H1 (cell line): ENCODE measurements at regions not wholly inside any gene's neighbourhood (a gene's known extent, or its start where the extent isn't known, plus 50 kb on each side); places are given as distances from the start of the nearest gene placed in this dataset.

ENCODE experiments used
- CEBPB ChIP-seq: IDR thresholded peaks from 2 replicates; pipeline ENCODE4 v1.6.1; 2012; ENCODE audit warnings: low read depth, low read length
- EZH2 ChIP-seq: fragments of 200-600 bp; sonication (generic); IDR thresholded peaks from 2 replicates; pipeline ENCODE4 v1.7.1; 2012; ENCODE audit warnings: low read depth, mild to moderate bottlenecking, moderate library complexity, low read length, inconsistent platforms; ENCODE audit not compliant: severe bottlenecking
- JUND ChIP-seq: IDR thresholded peaks from 2 replicates; pipeline ENCODE4 v1.6.1; 2011; ENCODE audit warnings: mild to moderate bottlenecking, improper control_type of control experiment, low read length
- MAFK ChIP-seq: IDR thresholded peaks from 2 replicates; pipeline ENCODE4 v1.6.1; 2012; ENCODE audit warnings: low read depth, mild to moderate bottlenecking, improper control_type of control experiment, low read length
- NRF1 ChIP-seq: IDR thresholded peaks from 2 replicates; pipeline ENCODE4 v1.6.1; 2011; ENCODE audit warnings: mild to moderate bottlenecking, low read depth, low read length, improper control_type of control experiment
- POLR2A ChIP-seq, 2 experiments: IDR thresholded peaks; 1 replicate in 1 of 2; 2 replicates in 1 of 2; pipeline ENCODE4 v1.6.1; 2011; ENCODE audit warnings: low read depth in 2 of 2, low read length in 2 of 2, mild to moderate bottlenecking in 2 of 2; ENCODE audit errors: control extremely low read depth in 1 of 2
- RAD21 ChIP-seq, 2 experiments: IDR thresholded peaks in 1 of 2; conservative IDR thresholded peaks in 1 of 2; 2 replicates each; pipeline ENCODE4 v1.6.1; 2011; ENCODE audit warnings: low read depth in 2 of 2, low read length in 2 of 2, improper control_type of control experiment in 1 of 2, inconsistent platforms in 1 of 2, mild to moderate bottlenecking in 1 of 2, moderate library complexity in 1 of 2
- SP1 ChIP-seq: IDR thresholded peaks from 2 replicates; pipeline ENCODE4 v1.6.1; 2011; ENCODE audit warnings: low read depth, low read length
- SP2 ChIP-seq: IDR thresholded peaks from 2 replicates; pipeline ENCODE4 v1.6.1; 2012; ENCODE audit warnings: mild to moderate bottlenecking, low read length, inconsistent platforms
- SRF ChIP-seq: IDR thresholded peaks from 2 replicates; pipeline ENCODE4 v1.6.1; 2011; ENCODE audit warnings: mild to moderate bottlenecking, low read depth, low read length, moderate library complexity
- SUZ12 ChIP-seq: fragments of 200-600 bp; sonication (generic); IDR thresholded peaks from 2 replicates; pipeline ENCODE4 v1.6.1; 2012; ENCODE audit warnings: mild to moderate bottlenecking, inconsistent platforms, low read length, moderate library complexity, mixed read lengths
- TAF1 ChIP-seq: IDR thresholded peaks from 2 replicates; pipeline ENCODE4 v1.6.1; 2011; ENCODE audit warnings: mild to moderate bottlenecking, low read depth, low read length
- TF ChIP-seq, protein P1 (sequence below), 3 experiments: IDR thresholded peaks; 1 replicate in 2 of 3; 2 replicates in 1 of 3; pipeline versions ENCODE4 v1.5.1 to v1.6.1; 2011; ENCODE audit warnings: low read length in 3 of 3, mild to moderate bottlenecking in 3 of 3, inconsistent platforms in 2 of 3, low read depth in 1 of 3, moderate library complexity in 1 of 3; ENCODE audit not compliant: insufficient read depth in 1 of 3; ENCODE audit errors: control extremely low read depth in 1 of 3

DNA sequence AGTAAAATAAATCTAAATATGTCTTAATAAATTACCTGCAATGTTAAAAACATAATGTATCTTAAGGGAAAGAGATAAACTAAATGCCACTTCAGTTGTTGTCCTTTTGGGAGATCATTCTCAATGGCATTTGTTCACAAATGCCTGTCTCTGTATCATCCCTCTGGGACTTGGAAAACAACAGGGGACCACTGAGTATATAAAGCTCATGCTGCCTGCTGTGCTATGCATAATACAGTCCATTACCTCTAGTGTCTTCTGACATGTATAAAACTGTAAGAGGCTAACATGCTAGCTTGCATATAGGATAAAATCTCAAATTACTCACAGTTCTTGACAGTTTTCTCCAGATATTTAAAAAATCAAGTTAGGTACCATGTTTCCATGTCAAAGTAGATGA lies 503.9 kb downstream of the PDHA2 start:
- TF ChIP-seq, protein P1, sequence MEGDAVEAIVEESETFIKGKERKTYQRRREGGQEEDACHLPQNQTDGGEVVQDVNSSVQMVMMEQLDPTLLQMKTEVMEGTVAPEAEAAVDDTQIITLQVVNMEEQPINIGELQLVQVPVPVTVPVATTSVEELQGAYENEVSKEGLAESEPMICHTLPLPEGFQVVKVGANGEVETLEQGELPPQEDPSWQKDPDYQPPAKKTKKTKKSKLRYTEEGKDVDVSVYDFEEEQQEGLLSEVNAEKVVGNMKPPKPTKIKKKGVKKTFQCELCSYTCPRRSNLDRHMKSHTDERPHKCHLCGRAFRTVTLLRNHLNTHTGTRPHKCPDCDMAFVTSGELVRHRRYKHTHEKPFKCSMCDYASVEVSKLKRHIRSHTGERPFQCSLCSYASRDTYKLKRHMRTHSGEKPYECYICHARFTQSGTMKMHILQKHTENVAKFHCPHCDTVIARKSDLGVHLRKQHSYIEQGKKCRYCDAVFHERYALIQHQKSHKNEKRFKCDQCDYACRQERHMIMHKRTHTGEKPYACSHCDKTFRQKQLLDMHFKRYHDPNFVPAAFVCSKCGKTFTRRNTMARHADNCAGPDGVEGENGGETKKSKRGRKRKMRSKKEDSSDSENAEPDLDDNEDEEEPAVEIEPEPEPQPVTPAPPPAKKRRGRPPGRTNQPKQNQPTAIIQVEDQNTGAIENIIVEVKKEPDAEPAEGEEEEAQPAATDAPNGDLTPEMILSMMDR (IDR thresholded peaks at IDR 0.05; ENCODE audit: control extremely low read depth in 1 of 3, insufficient read depth in 1 of 3, low read depth in 1 of 3, low read length in 3 of 3): no peak
- no peak for TF ChIP-seq TAF1
- TF ChIP-seq SP2: no peak
- no peak for TF ChIP-seq EZH2
- no peak for TF ChIP-seq POLR2A (IDR thresholded peaks at IDR 0.05; ENCODE audit: control extremely low read depth in 1 of 2, low read depth in 2 of 2, low read length in 2 of 2)
- no peak for TF ChIP-seq SUZ12
- TF ChIP-seq MAFK: no peak
- TF ChIP-seq CEBPB: no peak
- TF ChIP-seq NRF1: no peak
- TF ChIP-seq SRF: no peak
- no peak for TF ChIP-seq SP1
- no peak for TF ChIP-seq JUND
- no peak for TF ChIP-seq RAD21 (IDR thresholded peaks at IDR 0.05 in 1 of 2, conservative IDR thresholded peaks at IDR 0.05 in 1 of 2; ENCODE audit: low read depth in 2 of 2, low read length in 2 of 2)
